Omental fat pad (tissue), 3 donors: ENCODE measurements at regions not wholly inside any gene's neighbourhood (a gene's known extent, or its start where the extent isn't known, plus 50 kb on each side); places are given as distances from the start of the nearest gene placed in this dataset.
"Not testable (repeated sequence)": the region's sequence is repeated elsewhere in the genome, so short reads cannot be mapped to it uniquely, and the experiment has no call there.

Experiments
- ATAC-seq: fragments of 150-250 bp; one replicate; pipeline ENCODE4 v1.9.1; 2016; ENCODE audit warnings: mild to moderate bottlenecking, moderate library complexity; ENCODE audit not compliant: low FRiP score
- DNase-seq: peaks from one replicate; pipeline ENCODE4 v3.0.0-alpha.2; 2019; ENCODE audit warnings: low spot score
- CTCF ChIP-seq, 3 donors: fragments of 450-650 bp; IDR thresholded peaks; one replicate each; pipeline ENCODE4 v1.5.1; 2016 to 2017; ENCODE audit warnings: antibody characterized with exemption in 3 of 3, mild to moderate bottlenecking in 3 of 3, moderate library complexity in 2 of 3

GRCh38 chr5:104513121-104513602, 950.6 kb upstream of the NUDT12 start:
- DNase-seq: no peak
- no peak for TF ChIP-seq CTCF (IDR thresholded peaks at IDR 0.05)
- peak; percentile 89 for ATAC-seq

DNA sequence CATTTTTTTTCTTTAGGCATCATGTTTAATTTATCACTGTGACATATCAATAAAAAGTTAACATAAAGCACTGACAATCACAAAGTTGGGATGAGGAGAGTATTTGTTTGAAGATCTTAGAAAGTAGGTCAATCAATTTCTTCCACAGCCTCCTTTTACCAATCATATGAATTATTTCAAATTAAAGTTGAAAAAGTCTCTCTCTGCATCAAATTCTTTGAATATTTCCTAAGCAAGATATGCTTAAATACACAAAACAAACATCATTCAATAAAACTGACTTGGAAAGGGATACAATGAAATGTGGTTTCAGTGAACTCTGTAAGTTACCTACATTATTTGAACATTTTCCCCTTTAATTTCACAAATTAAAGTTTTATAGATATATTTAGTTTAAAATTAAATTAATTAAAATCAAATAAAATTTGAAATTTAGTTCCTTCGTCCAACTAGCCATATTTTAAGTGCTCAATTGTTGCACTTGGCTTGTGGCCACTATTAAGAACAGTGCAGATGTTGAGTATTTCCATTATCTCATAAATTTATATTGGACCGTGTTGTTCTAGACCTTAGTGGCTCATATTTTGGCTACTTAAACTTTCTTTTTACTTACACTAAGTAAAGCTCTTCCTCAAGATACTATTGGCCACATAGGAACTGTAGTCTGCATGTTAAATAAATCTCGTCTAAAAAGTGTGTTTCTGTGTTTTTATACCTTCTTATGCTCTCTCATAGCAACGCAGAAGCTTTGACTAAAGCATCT, 949.7 kb upstream of the NUDT12 start:
- no peak for TF ChIP-seq CTCF (IDR thresholded peaks at IDR 0.05)
- no peak for ATAC-seq
- DNase-seq: no peak

GRCh38 chr5:104498281-104498680, 935.7 kb upstream of the NUDT12 start:
- DNase-seq (no peak), ATAC-seq (no peak)
- no peak for TF ChIP-seq CTCF (IDR thresholded peaks at IDR 0.05)

DNA sequence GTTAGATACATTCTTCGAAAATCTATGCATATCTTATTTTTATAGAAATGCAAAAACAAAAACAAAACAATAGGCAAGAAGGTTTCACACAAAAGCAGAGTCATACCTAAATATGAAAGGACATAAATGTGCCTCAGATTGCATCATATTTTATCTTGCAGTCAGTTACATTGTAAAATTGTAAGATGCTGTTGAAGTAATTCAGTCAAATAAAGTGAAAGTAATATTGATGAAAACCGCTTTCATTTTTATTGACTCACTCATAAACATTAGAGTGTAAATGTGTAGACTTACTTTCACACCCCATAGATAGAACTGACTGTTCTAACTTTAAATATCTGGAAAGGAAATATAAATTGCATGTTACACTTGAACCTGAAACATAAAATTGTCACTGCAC, 931.5 kb upstream of the NUDT12 start:
- ATAC-seq (no peak), DNase-seq (no peak)
- no peak for TF ChIP-seq CTCF (IDR thresholded peaks at IDR 0.05)

DNA sequence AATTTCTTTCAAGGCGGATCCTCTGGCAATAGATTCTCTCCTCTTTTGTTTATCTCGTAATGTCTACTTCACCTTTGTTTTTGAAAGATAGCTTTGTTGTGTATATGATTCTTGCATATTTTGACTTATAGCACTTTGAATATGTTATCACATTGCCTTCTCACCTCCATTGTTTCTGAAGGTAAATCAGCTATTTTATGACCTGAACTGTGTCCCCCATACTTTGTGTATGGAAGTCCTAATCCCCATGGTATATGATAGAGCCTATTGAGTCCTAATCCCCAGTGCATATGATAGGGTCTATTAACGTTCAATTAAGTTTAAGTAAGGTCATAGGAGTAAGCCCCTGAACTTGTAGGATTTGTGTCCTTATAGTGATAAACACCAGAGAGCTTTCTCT, 910.2 kb upstream of the NUDT12 start:
- ATAC-seq: no peak
- no peak for TF ChIP-seq CTCF (IDR thresholded peaks at IDR 0.05)
- no peak for DNase-seq

DNA sequence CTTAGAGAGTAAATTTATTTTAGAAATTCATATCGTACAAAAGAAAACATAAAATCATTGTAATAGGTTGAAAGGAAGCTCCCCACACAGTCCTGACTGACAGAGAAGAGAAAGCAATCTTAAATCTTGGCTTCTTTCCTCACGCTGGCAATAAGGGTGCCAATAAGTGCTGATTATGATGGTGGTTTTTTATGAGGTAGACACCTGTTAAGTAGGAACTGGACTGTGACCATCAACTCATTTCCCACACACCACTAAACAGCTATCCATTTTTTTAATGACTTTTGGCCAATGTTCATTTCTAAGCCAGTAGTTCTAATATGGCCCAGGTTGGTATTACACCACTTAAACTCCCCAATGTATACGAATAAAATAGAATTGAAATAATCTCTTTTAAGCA, 893.5 kb upstream of the NUDT12 start:
- DNase-seq: no peak
- no peak for TF ChIP-seq CTCF (IDR thresholded peaks at IDR 0.05)
- no peak for ATAC-seq

GRCh38 chr5:104452550-104452949, 890.0 kb upstream of the NUDT12 start:
- DNase-seq (no peak), ATAC-seq (no peak)
- no peak for TF ChIP-seq CTCF (IDR thresholded peaks at IDR 0.05)

DNA sequence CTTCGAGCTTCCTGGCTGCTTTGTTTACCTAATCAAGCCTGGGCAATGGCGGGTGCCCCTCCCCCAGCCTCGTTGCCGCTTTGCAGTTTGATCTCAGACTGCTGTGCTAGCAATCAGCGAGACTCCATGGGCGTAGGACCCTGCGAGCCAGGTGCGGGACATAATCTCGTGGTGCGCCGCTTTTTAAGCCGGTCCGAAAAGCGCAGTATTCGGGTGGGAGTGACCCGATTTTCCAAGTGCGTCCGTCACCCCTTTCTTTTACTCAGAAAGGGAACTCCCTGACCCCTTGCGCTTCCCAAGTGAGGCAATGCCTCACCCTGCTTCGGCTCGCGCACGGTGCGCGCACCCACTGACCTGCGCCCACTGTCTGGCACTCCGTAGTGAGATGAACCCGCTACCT, 889.3 kb upstream of the NUDT12 start:
- not testable (repeated sequence) for ATAC-seq, DNase-seq
